Glomerular visceral epithelial cell (primary cell): ENCODE measurements at regions not wholly inside any gene's neighbourhood (a gene's known extent, or its start where the extent isn't known, plus 50 kb on each side); places are given as distances from the start of the nearest gene placed in this dataset.
A peak's percentile ranks its signal among the peaks of the same experiment; 100 is the strongest.
"Not testable (repeated sequence)": the region's sequence is repeated elsewhere in the genome, so short reads cannot be mapped to it uniquely, and the experiment has no call there.

ENCODE experiments used
- DNase-seq: peaks from one replicate; pipeline ENCODE4 v3.0.0-alpha.2; 2016; ENCODE audit errors: extremely low spot score

DNA sequence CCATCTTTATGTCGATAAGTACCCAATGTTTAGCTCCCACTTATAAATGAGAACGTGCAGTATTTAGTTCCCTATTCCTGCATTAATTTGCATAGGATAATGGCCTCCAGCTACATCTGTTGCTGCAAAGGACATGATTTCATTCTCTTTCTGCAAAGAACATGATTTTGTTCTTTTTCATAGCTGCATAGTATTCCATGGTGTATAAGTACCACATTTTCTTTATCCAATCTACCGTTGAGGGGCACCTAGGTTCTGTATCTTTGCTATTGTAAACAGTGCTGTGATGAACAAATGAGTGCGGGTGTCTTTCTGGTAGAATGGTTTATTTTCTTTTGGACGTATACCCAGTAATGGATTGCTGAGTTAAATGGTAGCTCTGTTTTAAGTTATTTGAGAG, 63.0 kb downstream of the HLX start:
- no peak for DNase-seq

GRCh38 chr1:220942914-220943313, 63.7 kb downstream of the HLX start:
- DNase-seq: not testable (repeated sequence)

- DNase-seq: no peak
These were observed 64.2 kb downstream of the HLX start for GRCh38 chr1:220943319-220943996.

- no peak for DNase-seq
These were observed 71.3 kb downstream of the HLX start for GRCh38 chr1:220950576-220950975.

GRCh38 chr1:220952961-220953643, 73.9 kb downstream of the HLX start:
- no peak for DNase-seq

DNA sequence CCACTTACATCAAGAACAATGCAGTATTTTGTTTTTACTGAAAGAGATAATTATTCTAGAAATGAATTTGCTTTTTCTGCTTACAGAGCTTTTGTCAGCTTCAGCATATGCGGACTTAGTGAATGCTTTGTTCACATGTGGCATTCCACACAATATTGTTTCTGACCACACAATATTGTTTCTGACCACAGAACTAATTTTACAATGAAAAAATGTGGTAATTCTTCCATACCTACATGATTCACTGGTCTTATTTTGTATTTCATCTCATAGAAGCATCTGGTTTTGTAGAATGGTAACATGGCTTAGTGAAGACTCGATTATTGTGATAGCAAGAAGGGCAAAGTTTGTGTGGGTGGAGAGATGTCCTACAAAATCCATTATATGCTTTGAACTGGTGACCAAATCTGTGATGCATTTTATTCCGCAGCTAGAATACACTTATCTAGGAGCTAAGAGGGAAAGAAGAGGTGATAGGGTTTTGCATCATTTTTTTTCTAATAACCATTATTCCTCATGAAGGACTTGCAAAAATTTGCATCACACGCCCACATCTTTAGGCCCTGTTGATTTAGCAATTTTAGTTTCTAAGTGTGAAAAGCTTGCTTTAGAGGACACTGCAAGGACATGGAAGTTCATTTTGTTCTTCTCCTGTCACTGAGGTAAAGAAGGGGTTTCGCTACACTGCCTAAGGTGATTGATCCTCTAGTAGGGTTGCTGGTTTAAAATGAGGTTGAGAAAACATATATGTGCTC, 75.3 kb downstream of the HLX start:
- peak; percentile 11 for DNase-seq

DNA sequence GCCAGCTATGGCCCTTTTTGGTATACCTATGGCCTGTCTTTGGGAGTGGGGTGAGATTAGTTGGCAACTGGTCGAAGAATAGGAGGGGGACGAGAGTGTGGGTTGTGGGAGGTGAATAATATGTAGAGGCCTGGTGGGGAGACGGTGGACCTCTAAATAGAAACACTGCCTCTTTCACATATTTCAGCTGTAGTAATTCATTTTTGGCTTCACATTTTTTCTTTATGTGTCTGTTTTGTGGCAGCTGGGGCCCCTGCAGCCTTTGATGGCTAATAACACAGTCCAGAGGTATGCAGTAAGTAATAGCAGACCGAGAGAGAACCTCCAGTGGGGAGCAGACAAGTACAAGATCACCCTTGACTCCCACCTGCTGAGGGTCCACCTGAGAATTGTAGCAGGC, 75.9 kb downstream of the HLX start:
- DNase-seq: no peak

GRCh38 chr1:220956501-220957232, 77.4 kb downstream of the HLX start:
- DNase-seq: no peak

DNA sequence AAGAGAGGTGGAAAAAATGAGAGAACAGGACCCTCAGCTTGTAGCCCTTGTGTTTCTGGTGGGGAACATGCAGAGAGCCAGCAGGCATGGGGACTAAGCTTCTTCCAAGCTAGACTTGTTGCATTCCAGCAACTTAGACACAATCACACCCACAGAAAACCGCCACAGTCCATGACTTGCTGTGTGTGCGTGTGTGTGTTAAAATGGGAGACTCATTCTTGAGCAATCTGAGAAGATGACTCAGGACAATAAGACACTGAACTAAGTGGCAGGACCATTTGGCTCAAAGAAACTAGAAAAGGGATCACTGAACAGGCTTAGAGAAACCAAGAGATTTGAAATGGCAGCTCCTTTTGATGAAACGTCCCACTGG, 78.0 kb downstream of the HLX start:
- peak; percentile 81 for DNase-seq

DNA sequence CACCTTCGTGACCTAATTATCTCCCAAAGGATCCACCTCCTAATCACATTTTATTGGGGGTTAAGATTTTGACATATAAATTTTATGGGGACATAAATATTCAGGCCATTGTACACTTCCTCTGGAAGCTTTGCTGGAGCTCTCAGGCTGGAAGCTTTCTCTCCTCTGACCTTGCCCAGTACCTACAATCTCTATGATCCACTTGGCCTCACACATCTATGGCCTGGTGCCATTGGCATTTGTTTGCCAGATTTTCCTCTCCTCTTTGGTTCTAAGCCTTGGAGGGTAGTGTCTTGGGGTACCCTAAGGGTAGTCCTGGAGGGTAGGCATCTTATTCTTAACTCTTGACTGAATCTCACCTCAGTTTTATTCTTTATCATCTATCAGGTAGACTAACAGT, 79.0 kb downstream of the HLX start:
- no peak for DNase-seq

DNA sequence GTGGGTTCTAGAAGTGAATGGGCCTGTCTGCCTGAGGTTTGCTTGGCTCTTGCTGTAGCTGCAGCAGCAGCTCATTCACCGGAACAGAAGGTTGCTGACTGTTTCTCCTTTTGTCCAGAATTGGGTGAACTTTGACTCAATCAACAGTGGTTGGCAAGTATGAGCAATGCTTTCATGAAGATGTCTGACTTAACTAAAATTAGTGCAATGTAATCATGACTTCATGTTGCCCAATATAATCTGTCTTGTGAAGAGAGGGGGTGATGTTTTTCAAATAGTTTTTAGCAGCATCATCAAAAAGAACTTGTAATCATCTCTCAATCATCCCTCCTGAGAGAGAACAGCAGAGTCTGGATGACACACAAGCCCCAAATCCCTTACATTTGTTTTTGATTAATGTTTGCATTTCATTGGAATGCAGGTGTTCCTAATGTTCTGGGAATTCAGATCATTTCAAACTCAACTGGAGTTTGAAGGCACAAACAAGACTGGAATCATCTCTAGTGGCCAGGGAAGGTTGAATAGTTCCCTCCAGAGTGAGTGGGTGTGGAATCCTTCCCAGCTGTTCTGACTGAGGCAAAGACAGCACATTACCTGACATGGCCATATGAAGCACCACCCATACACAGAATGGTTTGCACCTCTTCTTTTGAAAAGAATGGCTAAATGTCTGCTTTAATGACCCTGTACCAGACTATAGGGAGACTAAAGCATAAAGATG, 82.9 kb downstream of the HLX start:
- peak; percentile 62 for DNase-seq

- no peak for DNase-seq
These were observed 86.8 kb downstream of the HLX start for GRCh38 chr1:220966041-220966440.

DNA sequence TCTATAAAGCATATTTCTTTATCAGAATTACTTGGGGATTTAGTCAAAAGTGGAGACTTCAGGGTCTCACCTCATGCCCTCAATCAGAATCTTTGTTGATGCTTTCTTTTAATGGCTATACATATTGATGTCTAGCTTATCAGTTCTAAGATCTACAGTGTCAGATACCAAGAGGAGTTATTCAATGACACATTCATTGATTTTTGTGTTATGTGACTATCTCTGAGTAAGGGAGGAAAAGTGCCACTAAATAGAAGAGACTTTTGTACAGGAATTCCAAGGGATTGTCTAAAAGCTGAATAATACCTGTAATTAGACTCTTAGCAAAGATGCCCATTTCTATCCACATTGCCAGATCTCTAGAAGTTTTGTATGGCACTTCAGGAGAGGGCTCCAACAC, 87.2 kb downstream of the HLX start:
- DNase-seq: no peak

DNA sequence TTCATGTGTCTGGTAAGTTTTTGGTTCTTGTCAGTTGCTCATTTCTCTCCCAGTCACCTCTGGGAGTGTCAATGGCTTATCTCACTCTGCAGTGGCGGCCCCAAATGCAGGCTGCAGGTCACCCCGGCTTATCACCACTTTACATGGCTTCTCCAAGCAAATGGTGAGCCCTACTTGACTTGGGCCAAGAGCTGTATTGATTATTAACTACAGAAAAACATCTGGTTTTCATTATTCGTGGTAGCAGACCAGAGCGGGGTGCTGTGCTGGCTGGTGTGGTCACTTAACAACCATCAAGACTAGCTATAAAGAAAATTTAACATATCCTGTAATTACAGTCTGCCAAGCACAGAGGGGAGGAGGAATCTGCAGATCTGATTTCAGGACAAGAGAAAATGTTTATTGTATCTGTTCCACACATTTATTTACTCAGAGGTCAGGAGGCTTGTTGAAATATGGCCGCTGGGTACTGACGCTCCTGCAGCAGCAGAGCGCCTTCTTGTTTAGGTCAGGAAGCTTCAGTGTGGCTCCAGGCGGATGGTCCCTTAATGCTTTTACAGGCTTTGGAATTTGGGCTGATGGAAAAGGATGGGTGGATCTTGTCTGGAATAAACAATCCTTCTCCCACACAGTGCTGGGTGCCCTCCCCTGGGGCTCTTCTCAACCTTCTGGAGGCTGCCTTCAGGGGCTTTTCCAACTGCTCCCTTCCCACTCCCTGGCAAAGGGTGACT, 87.8 kb downstream of the HLX start:
- no peak for DNase-seq

GRCh38 chr1:220967911-220968310, 88.7 kb downstream of the HLX start:
- no peak for DNase-seq

DNA sequence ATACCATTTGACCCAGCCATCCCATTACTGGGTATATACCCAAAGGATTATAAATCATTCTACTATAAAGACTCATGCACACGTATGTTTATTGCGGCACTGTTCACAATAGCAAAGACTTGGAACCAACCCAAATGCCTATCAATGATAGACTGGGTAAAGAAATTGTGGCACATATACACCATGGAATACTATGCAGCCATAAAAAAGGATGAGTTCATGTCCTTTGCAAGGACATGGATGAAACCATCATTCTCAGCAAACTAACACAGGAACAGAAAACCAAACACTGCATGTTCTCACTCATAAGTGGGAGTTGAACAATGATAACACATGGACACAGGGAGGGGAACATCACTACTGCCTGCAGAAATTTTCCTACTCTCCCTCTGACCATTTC, 90.0 kb downstream of the HLX start:
- DNase-seq: not testable (repeated sequence)

DNA sequence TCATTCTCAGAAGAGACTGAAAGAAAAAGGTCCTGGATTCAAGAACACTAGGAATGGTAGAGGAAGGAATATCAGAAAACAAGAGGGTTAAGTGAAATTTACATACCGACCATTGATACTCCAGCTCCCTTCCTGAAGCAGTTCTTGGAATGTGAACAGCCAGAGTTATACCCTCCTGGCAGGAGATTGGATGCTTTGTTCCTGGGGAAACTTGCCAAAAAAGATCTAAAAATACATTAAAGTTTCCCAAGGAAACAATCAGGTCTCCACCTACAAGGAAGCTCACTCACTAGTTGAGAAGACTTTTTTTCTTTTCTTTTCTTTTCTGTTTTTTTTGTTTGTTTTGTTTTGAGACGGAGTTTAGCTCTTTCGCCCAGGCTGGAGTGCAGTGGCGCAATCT, 91.1 kb downstream of the HLX start:
- no peak for DNase-seq

DNA sequence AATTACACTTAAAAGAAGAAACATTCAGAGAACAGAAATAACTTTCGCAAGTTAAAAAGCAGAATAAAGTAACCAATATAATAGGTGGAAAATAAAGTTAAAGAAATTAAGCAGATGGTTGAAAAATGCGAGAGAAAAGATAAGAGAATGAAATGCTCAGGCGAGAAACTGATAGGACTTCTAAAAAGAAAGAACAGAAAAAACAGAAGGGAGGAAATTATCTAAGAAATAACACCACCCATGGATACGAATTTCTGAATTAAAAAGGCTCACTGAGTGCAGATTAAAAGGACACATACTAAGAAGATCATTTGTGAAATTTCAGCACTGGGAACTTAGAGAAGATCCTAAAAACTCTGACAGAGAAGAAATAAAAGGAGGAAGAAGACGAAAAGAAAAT, 92.0 kb downstream of the HLX start:
- DNase-seq: no peak

GRCh38 chr1:220974431-220974830, 95.2 kb downstream of the HLX start:
- DNase-seq: no peak

DNA sequence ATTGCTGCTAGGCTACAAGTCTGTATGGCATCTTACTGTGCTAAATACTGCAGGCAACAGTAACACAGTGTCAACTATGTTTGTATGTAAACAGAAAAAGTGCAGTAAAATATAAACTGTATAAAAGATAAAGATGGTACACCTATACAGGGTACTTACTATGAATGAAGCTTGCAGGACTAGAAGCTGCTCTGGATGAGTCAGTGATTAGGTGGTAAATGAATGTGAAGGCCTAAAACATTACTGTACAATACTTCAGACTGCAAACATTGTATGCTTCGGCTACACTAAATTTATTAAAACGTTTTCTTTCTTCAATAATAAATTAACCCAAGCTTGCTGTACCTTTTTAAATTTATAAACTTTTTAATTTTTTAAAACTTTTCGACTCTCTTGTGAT, 97.1 kb downstream of the HLX start:
- DNase-seq: no peak

DNA sequence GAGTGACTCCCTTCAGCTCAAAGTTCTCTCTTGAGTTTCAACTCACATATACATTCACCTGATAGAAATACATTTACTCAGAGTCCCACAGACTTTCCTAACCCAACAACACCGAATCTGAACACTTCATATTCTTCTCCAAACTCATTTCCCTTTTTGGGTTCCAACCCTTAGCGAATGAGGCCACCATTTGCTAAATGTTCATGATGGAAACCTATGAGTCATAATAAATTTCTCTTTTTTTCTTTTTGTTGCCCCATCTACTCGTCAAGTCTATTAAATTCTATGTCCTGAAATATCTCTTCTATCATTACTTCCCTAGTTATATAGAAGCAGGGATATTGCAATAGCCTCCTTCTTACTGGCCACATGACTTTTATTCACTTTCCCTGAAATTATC, 100.1 kb downstream of the HLX start:
- no peak for DNase-seq
